Activated CD4-positive, alpha-beta T cell treated with anti-CD3 and anti-CD28 coated beads for 1 hour (primary cell): ENCODE measurements at regions not wholly inside any gene's neighbourhood (a gene's known extent, or its start where the extent isn't known, plus 50 kb on each side); places are given as distances from the start of the nearest gene placed in this dataset.

Experiments
- DNase-seq: peaks from one replicate; pipeline ENCODE4 v3.0.0-alpha.2; 2020

DNA sequence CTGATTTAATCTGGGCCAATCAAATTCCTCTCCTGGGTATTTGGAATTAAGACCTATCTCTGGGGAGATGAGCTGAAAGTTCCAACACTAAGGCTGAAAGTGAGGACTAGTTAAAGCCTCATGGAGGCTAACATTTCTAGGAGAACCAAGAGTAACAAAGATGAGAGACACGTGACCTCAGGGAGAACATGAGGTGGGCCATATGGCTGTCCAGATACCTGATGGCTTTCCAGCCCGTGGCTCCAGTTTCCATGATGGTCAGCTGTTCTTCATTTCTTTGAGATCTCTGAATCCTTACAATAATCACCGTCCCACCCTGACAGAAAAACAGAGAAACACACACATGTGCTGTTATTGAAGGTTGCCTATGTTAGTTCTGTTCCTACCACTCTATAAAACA lies 66.1 kb downstream of the LEPR start:
- no peak for DNase-seq

DNA sequence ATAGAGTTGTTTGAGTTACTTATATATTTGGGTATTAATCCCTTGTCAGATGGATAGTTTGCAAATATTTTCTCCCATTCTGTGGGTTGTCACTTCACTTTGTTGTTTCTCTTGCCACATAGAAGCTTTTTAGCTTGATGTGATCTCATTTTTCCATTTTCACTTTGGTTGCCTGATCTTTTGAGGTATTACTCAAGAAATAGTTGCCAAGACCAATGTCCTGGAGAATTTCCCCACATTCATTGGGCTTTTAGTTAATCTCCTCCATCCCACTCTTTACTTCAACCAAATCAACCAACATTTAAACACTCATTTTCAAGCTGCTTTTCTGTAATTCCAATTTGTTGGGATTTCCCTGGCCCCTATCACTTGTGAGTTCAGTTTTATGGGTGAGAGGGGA lies 69.0 kb downstream of the LEPR start:
- no peak for DNase-seq

DNA sequence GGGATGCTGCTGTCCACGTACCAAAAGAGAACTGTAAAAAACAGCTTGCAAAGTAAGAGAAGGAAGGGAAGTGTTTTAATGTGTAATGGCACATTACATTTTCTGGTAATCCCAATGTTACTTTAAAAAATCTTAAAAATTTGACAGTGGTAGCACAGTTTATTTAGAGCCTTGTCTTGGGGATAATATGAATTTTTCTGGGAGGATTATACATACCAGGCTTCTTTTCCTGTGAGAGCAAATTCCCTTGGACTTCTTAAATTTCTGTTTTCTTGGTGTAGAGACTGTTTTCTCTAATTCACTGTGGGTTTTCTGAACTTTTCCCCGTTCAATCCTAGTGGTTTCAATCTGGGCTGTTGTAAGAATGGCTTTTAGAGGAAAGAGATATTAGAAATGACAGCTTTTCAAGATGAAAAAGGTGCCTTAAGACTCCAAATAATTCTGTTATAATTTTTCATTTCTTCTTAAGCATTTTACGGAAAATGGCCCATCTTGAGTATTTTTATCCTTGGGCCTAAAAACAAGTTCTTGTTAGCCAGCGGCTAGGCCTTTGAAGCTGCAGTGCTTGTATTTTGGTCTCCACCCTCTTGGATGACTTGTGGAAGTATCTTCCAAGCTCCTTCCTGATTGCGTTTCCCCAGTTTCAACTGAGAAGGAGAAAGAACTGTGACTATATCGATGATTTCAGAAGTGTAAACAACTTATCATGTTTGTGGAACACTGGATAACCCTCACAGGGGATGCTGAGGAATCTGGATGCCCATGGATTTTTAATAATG lies 70.0 kb downstream of the LEPR start:
- no peak for DNase-seq

DNA sequence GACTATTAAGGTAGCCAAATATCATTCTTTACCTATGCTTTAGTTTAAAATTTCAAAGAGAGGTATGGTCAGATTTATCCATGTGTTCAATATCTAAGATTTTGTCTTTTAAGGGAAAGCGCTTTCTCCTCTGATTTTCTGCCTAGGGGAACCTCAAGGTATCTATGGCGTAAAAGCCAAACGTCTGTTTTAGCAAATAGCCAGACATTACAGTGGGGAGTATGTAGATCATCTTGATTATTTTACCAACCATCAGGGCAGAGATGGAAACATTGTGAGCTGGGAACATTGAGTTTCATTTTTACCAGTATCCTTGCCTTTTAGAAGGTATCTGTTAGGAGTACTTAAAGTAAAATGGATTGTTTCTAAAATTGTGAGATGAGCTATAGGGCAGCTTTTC lies 71.0 kb downstream of the LEPR start:
- no peak for DNase-seq

DNA sequence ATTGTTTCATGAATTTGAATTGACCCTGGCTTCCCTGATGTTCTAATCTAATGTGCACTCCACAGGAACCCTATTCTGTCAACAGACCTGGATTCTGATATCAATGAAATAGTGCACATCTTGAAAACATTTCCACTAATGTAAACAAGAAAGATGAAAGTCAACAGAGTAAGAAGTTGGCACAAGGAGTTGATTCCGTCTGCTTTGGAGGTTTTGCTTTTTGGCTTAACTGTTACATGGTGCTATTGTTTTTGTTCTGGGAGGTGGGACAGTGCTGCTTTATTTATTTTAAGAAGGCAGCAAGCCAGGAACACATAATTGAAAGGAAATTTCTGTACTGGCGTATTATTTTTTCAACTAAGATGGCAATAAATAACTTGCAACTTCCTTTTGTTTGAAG lies 73.3 kb downstream of the LEPR start:
- DNase-seq = no peak

DNA sequence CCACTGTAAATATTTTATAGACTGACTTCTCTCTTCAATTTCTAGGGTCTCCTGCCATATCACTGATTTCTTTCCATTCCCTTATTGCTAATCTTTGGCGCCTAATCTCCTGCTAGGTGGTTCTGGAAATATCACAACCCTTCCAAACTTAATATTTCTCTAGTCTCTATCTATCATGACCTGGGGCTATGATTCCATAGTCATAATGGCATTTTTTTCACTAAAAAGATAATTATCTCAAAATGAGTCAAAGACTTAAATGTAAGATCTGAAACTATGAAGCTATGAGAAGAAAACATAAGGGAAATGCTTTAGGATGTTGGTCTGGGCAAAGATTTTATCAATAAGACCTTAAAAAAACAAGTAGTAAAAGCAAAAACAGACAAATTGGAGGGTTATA lies 74.2 kb downstream of the LEPR start:
- DNase-seq = no peak

DNA sequence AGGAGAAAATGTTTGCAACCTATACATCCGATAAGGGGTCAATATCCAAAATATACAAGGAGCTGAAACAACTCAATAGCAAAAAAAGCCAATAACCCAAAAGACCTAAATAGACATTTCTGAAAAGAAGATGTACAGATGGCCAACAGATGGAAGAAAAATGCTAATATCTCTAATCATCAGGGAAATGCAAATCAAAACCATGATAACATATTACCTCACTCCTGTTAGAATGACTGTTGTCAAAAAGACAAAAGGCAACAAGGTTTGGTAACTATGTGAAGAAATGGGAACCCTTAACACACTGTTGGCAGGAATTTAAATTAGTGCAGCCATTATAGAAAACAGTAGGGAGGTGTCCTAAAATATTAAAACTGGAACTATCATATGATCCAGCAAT lies 74.7 kb downstream of the LEPR start:
- DNase-seq = no peak

DNA sequence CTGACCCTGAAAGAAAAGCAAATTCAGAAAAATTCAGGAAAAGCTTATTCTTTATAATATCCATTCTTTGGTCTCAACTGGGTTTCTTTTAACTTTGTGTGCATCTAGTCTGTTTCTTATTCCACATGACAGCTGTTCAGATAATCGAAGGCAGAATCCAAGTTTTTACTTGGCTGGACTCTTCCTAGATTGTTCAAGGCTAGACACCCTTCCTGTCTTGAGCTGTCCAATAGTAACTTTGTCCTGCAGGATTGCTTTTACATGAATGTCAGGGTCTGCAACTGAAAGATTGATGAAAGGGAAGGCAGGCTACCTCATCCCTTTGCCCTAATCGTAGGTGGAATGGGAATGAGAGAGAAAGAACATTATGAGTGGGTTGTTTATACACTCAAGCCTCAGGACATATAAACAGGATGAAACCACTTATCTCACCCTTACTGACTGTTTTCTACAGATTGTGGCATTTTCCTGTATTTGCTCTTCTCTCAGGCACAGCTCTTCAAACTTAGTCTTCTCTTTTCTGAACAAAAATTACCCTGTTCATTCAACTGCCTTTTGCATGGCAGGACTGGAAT lies 76.9 kb downstream of the LEPR start:
- no peak for DNase-seq

DNA sequence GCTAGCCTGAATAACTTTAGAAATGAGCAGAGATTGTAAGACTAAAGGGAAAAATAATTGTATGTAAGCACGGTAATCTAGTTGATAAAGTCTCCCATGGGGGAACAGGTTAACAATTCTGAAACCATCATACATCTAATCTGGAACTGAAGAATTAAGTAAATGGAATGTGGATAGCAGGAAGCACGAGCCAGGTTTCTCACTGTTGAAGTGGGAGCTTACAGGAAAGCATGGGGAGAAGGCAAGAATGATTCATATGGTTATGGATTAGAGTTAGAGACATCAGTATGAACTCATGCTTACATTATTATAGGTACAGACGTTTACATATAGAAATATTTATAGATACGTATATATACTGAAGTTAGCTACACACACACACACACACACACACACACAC lies 83.0 kb downstream of the LEPR start:
- no peak for DNase-seq

DNA sequence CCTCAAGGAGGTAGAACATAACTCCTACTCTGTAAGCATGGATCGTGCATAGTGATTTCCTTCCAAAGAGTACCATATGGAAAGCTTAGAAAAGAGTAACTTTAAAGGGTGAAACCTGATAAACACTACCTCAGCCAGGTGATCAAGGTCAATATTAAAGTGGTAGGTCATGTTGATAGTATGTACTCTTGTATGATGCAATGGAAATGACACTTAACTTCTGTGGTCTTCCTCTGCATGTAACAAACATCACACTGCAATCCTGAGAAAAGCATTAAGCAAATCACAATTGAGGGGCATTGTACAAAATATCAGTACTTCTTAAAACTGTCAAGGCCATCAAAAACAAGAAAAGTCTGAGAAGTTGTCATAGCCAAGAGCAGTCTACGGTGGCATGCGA lies 83.8 kb downstream of the LEPR start:
- DNase-seq = no peak

DNA sequence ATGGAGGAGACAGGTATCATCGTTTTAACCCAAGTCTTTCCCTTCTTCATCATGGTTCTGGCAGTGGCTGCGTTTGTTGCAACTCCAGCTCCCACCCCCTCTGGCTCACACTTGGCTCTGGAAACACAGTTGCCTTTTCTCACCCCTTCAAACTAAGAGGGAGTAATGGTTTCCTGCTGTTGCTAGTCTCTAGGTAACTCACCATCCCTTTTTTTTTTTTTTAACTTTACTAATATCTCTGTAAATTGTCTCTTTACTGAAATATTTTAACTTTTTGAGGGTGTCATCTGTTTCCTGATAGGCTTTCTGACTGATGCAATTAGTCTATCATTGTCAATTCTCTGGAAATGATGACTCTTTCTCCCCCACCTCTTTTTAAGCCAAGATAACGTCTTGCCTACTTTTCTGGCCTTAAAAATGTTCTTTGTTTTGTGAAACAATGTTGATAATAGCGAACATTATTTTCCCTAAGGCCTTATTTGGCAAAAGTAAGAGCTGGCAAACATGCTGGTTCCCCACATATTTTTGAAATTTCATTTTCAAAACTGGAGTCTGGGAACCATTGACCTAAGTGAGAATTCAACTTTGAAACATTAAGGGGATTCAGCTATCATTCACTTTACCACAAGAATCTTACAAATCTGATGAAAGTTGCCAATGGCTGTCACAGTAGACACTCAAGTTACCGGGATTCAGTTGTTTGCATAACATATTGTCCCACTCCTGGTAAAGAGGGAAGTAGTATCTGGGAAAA lies 85.3 kb downstream of the LEPR start:
- no peak for DNase-seq

DNA sequence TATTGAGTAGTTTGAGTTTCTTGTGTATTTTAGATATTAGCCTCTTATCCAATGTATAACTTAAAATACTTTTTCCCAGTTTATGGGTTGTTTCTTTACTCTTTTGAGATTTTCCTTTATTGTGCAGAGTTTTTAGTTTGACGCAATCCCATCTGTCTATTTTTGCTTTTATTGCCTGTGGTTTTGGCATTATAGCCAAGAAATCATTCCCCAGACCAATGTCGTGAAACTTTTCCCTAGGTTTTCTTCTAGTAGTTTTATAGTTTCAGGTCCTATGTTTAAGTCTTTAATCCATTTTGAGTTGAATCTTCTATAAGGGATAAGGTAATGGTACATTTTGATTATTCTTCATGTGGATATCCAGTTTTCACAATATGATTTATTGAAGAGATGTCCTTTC lies 87.6 kb downstream of the LEPR start:
- DNase-seq = no peak

DNA sequence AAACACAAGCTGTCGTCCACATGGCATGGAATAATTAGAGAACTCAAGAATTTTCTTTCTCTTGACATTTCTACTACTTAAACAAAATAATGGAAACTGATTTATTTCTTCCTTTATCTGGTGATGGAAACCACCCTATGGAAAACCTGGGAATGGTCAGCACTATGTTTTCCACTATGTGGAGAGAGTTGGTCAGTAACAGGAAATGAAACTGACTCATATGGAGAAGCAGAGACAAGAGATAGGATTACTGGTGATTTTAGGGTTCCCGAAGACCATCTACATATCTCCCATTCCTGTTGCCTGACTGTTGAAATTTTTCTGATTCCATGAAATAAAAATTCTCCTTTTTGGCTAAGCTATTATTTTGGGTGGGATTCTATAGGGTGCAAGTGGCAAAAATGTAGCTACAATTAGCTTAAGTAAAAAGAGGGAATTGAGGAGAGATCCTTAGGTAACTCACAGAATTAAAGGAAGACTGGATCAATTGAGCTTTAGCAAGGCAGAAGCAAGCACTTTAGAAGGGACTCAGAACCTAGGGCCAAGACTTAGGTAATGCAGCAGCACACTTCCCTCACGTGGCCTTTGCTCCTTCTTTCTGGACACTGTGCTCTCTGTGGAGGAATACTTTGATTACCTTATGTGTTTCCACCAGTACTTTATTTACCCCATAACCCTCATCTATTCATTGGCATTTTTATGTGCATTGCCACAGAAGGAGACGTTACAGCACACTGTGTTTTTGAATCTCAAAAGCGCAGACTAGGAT lies 89.6 kb downstream of the LEPR start:
- no peak for DNase-seq

DNA sequence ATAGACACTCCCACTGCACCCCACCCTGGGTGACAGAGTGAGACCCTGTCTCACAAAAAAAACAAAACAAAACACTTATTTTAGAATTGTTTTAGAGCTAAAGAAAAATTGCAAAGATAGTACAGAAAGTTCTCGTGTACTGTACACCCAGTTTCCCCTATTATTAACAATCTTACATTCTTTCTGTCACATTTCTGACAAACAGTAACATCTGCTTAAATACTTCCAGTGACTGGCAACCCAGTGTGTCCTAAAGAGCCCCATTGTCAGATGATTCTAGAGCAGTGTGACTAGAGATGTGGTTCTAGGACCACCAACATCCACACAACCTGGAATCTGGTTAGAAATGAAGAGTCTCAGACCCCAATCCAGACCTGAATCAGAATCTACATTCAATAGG lies 90.5 kb downstream of the LEPR start:
- no peak for DNase-seq

DNA sequence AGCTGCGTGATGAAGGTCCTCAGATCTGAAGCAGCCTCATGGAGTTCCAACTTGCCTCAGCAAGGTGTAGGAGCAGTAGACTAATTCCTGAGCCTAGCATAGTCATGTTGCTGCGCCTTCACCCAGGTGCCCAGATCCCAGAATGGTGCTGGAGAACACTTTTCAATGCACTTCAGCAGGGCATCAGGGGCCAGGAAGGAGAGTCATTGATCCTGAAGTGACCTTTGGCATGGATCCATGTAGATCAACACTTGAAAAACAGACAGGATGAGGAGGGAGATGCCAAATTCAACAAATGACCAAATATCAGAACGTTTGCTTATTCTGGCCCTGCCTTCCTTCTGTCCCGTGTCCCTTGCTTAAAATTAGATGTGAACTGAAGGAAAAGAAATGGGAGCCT lies 91.9 kb downstream of the LEPR start:
- DNase-seq = no peak

DNA sequence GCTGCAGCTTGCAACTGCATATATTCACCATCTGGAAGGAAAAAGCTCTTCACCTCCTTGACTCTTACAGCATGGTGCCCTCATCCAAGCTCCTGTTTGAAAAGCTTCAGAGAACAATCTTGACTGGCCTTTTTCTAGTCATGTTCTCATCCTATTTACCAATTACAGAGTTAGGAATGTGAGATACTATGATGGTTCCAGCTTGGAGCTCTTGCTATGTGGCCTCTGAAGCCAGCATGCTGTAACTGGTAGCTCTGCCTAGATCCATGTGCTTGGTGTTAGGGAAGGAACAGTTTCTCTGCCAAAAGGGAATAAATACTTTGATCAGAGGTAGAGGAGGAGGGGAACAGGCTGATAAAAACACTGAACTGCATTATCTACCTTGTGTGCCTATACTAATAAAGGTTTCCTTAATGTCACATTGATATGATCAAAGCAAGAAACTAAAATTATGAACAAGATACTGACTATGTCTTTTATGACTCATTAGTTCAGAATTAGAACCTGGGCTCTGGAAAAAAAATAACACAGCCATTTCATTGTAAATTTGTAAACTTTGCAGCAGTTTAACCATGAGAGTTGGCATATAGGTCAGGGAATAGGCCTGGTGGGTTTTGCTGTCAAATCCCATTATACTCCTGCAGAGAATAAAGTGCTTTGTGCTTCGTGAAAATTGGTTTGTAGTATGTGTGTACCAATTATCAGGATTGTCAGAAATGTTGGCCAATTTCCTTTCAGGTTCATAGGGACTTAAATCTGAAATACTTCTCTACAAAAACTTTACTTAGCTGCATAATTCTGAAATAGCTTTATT lies 92.7 kb downstream of the LEPR start:
- DNase-seq = no peak

DNA sequence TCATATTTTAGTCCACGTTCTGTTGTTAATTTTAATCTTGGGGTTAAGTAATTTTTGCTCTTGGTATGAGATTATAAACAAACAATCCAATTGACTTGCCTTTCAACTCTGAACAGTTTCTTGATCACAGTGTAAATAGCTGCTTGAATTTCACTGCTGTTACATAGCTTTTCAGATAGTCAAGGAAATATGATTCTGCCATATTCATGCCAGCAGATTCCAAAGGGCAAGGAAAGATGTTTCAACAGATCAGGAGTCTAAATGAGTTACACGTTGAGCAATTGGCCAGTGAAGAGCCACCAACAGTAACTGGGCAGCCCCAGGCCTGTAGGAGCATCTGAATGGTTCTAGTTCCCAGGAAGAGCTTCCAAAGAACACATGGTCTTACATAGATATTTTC lies 93.6 kb downstream of the LEPR start:
- no peak for DNase-seq

DNA sequence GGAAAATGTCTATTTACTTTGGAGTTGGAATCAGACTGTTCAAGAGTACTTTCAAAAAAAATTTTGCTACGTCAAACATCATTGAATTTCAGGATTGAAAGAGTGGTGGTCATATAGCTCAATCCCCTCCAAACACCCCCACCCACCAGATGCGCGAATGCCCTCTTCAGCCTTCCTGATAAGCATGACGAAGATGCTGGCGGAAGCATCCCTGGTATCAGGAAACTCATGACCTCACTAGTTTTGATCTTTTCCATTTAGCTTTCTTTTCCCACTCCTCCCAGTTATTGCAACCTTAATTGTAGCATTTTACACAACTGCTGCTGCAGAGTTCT lies 104.4 kb downstream of the LEPR start:
- DNase-seq = no peak

DNA sequence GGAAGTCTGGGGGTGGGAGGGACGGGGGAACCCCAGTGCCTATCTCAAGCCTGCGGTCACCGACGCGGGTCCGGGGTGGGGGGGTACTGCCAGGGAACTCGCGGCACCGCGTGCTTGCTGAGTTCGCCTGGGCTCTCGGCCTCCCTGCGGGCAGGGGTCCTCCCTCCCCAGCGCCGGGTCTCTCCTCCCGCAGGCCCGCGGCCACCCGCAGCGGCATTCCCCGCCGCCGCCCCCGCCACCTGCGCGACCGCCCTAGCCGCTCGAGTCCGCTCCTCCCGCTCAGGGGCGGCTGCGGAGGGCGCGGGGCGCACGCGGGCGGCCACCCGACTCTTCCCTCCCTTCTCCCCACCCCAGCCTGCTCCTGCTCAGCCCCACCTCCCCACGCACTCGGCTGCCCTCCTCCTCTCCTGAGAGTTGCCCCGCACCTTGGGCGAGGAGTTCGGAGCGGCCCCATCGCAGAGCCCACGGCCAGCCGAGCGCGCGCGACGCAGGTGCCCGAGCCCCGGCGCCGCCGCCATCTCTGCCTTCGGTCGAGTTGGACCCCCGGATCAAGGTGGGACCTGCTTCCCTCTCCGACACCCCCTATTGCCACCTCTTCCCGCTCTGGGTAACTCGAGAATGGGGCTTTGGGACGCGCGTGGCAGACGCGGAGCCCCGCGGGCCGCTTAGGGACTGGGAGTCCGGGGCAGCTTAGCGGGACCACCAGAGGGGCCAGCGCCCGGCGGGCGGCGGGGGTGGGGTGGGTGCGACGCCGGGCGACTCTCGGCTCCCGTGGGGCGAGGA lies 105.0 kb downstream of the LEPR start:
- no peak for DNase-seq

DNA sequence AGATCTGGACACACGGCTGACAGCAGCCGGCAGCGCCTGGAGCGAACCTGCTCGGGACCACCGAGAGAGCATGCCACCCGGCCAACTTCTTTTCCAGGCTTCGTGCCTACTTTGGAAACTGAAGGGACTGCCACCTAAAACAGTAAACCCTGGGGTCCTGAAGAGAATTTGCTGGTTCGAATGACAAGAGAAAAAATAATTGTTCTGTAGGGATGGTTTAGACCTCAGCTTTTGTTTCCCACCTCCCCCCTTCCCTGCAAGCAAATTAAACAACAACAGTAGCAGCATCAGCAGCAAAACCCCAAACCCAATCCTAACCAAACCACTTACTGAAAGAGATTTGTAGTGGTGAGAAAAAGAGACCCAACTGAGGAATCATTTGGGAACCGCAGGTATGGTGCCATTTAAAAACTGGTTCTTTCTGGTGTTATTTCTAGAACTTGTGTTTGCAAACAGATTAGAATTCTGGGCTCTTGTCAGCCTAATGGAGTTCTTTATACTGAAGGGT lies 105.6 kb downstream of the LEPR start:
- DNase-seq = no peak

DNA sequence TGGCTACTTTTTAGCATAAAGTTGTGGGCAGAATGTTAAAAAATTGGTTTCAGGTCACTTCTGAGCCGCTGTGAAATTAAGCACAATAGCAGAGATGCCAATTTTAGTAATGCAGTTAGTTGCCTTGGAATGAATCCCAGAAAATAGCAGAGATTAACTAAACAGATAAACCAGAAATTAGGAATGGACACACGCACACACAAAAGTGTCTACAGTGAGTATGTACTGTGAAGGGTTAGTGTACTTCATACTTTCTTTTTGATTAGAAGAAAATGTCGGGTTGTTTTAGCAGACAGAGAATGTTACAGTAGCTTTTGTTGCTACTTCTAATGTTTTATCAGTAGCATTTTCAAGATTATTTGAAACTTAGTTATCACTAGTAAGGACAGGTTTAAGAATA lies 106.7 kb downstream of the LEPR start:
- DNase-seq = no peak
